Right ventricle myocardium superior (tissue), 1 donor: ENCODE measurements at regions not wholly inside any gene's neighbourhood (a gene's known extent, or its start where the extent isn't known, plus 50 kb on each side); places are given as distances from the start of the nearest gene placed in this dataset.
"Not testable (repeated sequence)": the region's sequence is repeated elsewhere in the genome, so short reads cannot be mapped to it uniquely, and the experiment has no call there.

Experiments
- ATAC-seq: fragments of 200-7000 bp; cut with Tn5 transposase; one replicate; pipeline ENCODE4 v1.9.1; 2020; ENCODE audit warnings: mild to moderate bottlenecking; ENCODE audit not compliant: poor library complexity
- DNase-seq: peaks from one replicate; pipeline ENCODE4 v3.0.0-alpha.2; 2020
- intact Hi-C: fragments of 100-400 bp; cut with DNase I; formaldehyde crosslinking; loops from one replicate; pipeline ENCODE4 v1.11.2; 2022
- donor health status: DM: no; HTN: yes; CAD: no; lungs with severe emphysema.

DNA sequence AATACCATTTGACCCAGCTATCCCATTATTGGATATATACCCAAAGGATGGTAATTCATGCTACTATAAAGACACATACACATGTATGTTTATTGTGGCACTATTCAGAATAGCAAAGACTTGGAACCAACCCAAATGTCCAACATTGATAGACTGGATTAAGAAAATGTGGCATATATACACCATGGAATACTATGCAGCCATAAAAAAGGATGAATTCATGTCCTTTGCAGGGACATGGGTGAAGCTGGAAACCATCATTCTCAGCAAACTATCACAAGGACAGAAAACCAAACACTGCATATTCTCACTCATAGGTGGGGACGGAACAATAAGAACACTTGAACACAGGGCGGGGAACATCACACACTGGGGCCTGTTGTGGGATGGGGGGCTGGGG, 431.4 kb downstream of the TFEC start:
- DNase-seq, ATAC-seq, intact Hi-C loops: not testable (repeated sequence)

DNA sequence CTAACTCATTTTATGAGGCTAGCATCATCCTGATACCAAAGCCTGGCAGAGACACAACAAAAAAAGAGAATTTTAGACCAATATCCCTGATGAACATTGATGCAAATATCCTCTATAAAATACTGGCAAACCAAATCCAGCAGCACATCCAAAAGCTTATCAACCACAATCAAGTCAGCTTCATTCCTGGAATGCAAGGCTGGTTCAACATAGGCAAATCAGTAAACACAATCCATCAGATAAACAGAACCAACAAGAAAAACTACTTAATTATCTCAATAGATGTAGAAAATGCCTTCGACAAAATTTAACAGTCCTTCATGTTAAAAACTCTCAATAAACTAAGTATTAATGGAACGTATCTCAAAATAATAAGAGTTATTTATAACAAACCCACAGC, 433.3 kb downstream of the TFEC start:
- DNase-seq, intact Hi-C loops, ATAC-seq: not testable (repeated sequence)

DNA sequence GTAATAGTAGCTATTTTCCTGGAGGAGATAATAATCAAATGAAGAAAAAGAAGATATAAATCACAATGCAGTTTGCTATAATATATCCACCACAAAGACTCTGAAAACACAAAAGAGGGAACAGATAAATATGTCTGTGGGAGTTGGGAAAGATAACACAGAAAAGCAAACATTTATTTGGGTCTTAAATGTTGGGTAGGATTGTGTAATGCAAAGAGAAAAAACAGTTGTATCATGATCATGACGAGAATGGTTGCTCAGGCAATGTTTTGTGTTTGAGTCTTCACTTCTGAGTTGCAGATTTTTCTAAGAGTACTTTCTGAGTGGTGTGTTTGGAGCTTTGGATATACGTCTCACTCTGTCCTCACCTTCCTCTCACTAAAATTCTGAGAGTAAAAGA, 437.5 kb downstream of the TFEC start:
- no peak for ATAC-seq
- intact Hi-C loops: no loop called here
- no peak for DNase-seq

DNA sequence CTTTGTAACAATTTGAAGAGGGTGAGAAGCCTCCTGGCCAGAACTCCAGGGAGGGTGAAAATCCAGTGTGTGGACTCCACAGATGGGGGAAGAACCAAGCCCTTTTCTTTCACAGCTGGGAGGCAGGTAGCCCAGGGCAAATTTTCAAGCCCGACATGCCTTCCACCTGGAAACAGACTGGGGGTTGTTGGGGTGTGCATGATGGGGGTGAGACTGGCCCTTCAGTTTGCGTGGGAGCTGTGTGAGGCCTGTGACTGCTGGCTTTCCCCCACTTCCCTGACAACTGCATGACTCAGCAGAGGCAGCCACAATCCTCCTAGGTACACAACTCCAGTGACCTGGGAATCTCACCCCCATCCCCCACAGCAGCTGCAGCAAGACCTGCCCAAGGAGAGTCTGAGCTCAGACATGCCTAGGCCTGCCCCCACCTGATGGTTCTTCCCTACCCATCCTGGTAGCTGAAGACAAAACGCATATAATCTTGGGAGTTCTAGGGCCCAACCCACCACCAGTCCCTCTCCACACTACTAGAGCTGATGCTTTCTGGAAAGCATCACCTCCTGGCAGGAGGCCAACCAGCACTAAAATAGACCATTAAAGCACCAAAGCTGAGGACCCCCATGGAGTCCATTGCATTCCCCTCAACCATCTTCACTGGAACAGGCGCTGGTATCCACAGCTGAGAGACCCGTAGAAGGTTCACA, 445.4 kb downstream of the TFEC start:
- no peak for DNase-seq

DNA sequence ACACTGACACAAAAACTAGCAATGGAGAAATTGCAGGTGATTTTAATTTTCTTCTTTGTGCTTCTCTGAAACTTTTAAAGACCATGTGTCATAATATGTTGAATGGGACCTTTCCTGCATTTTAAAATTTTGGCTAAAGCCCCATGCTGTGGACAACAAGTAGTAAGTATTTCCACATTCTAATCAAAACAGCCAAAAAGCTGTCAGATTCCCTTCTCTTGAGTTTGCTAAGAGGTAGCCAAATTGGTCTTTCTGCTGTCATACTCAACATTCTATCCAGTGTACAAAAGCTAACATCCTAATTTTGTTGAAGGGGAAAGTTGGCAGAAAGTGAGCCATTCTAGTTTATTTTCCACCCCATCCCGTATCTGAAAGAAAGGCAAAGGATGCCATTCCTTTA, 447.6 kb downstream of the TFEC start:
- intact Hi-C loops: no loop called here
- DNase-seq: no peak

More for the DNA sequence above, 445.4 kb downstream of the TFEC start:
- ATAC-seq: no peak
- intact Hi-C loops: no loop called here

DNA sequence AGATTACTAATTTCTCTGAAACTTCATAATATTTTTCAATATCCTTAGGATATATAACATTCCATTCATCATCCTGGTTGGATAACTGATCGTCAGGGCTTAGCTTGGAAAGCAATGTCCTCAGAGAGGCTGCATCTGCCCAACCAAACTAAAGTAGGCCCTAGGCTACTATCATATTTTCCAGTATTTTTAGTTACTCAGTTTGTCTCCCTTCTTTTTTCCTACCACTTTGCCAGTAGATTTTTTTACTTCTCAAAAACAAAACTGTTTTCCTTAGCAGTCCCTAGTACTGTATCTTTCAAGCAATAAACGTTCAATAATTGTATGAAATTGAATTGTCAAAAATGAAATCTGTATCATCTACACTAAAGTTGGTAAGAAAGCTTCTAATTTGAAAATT, 452.0 kb downstream of the TFEC start:
- intact Hi-C loops: no loop called here
- DNase-seq: no peak
- ATAC-seq: no peak

More for the DNA sequence above, 447.6 kb downstream of the TFEC start:
- no peak for ATAC-seq

DNA sequence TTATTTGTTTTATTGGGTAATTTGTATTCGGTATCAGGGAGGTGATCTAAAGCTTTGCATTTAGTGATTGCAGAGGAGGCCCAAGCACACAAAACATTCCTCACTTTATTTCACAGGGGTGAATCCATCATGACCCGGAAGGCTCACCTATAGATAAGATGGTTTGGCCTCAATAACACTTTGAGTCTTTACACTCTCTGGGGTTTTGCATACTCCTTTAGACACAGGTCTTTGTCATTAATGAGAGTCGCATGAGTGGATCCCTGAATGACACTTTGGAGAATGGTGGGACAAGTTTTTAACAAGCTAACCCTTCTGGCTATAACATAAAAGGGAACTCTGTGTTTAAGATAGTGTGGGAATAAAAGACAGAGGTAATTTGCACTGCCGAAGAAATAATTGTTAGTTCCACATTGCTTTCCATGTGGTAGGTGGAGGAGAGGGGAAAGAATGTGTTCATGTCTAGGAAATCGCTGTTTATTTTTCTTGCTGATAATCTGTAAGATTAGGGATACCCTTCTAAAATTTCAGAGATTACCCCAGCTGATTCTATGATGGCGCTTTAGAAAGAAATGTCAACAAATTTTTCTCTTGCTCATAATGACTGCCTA, 455.8 kb downstream of the TFEC start:
- no peak for ATAC-seq
- no peak for DNase-seq
- intact Hi-C loops: no loop called here

DNA sequence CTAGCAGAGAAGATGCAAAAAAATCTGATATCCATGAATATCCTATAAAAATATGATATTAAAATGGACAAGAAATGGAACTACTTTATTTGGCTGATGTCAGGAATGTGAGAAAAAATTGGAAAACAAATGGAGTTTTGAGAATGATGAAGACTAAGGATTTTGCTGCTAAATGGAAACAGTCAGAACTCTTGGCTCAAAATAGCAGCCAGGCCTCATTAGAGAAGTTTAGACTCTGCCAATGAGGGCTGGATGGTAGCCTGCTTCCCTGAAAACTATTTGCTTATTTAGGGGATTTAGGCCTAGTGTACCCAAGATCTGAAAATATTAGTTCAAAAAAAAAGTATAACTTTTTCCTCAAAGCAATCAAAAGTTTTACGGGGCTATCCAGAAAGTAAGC, 458.5 kb downstream of the TFEC start:
- intact Hi-C loops: no loop called here
- no peak for ATAC-seq

DNA sequence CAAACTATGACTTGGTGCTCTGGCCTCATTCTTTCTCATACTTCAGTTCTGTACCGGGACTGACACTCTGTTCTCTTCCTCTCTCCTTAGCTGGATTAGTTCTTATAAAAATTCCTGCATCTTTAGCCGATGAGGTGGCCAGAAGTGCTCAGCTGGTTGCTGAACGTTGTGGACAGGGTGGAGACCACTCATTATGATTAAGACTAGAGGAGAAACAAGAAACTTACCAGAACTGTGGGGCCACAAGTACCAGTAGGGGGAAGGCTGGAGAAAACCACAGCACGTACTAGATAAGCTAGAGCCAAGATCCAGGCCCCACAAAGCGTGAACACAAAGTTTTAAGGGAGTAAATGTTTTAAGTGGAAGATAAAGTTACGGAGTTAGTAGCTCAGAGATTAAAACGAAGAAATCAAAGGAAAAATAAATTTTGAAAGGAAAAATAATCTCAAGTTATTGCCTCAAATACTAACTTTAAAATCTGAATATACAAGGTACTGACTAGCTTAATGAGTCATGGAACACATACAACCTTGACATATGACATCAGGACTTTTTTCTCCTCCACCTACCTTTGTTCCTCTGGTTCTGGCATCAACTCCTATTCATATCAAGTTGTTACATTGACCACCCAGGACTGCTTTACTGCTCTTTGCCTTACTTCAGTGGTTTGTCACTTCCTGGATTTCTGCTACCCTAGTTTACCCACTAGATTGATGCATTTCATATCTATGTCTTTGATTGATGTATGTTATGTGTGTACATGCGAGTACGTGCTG, 469.0 kb downstream of the TFEC start:
- DNase-seq: no peak
- intact Hi-C loops: no loop called here
- no peak for ATAC-seq

More for the DNA sequence above, 458.5 kb downstream of the TFEC start:
- no peak for DNase-seq

DNA sequence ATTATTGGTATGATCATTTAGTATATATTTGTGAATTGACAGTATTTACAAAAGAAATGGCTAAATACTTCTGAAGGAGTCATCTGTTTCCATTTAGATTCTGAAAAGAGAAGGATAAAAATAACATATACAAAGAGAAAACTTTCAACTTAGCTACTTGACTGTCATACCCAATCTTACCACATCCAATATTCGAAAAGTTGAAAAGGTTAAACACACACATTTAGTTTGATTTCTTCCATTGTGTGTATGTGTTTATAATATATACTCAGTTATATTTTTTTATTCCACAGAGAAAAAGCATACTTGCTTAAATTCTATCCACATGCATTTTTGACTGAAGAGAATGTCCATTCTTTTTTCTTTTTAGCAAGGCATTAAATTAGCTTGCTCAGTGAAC, 470.7 kb downstream of the TFEC start:
- intact Hi-C loops: no loop called here
- ATAC-seq (no peak), DNase-seq (no peak)

DNA sequence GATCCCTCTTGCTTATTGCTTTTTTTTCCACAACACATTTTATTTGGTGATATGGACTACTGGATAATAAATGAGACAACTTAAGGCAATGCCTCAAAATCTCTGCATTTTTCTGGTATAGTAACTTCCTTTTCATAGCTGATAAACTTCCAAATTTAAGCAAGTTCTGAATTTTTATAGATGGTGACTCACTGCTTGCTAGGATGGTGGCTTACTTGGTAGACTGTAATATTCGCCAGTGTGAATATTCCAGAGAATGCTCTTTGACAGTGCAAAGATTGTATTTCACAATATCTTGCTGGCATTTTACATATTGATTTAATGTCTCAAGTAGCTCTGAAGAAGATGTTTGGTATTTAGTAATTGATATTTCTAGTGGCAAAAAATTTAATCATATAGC, 472.4 kb downstream of the TFEC start:
- intact Hi-C loops: no loop called here
- no peak for ATAC-seq
- no peak for DNase-seq

DNA sequence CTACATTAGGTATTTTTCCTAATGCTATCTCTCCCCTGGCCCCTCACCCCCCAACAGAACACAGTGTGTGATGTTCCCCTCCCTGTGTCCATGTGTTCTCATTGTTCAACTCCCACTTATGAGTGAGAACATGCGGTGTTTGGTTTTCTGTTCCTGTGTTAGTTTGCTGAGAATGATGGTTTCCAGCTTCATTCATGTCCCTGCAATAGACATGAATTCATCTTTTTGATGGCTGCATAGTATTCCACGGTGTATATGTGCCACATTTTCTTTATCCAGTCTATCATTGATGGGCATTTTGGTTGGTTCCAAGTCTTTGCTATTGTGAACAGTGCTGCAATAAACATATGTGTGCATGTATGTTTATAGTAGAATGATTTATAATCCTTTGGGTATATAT, 473.3 kb downstream of the TFEC start:
- DNase-seq, ATAC-seq, intact Hi-C loops: not testable (repeated sequence)

DNA sequence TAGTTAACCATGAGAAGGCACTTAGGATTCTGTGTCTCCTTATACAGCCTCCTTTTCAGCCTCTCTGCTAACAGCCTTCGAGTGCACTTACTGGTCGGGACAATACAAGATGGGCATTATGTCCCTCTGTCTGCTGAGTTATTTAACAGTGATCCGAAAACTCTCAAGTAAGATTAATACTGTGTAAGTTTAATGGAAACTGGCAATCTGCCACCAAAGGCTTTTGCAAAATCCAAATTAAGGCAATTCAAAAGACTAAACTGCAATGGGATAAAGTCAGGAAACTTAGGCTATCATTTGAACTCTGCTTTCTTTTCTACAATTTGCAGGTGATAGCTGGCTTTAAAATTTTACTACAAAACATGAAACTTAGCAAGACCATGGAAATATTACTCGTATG, 477.8 kb downstream of the TFEC start:
- intact Hi-C loops: no loop called here
- no peak for ATAC-seq
- DNase-seq: no peak

DNA sequence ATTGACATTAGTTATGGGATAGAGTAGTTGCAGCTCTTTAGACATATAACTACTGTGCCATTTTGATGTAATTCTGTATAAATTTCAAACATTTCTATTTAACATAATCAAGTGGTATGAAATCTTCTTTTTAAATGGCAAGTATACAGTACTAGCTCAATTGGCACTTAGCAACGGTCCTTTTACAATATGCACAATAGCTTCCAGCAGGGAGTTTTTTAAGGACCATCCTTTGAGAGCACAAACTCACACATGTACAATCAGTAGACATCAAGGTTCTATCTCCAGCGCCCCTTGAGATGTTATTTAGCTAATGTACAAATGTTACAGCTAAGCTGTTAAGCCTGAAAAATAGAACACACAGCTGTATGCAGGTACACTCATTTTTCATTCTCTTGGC, 480.7 kb downstream of the TFEC start:
- intact Hi-C loops: no loop called here
- no peak for DNase-seq
- ATAC-seq: no peak

DNA sequence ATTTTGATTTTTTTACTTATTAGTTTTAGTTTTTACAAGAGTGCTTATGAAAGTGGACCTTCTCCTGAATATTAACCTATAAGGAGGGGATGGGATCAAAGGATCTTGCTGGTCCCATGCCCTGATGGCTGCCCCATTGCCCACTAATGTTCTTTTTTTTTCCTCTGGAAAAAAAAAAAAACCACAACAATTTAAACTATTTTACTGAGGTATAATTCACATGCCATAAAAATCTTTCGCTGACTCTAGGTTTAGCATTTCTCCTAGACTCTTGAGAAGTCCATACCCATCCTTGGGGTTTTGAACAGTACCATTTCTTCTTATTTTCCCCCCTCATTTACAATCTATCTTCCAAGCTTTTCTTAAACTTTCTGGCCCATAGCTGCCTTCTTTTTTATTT, 481.8 kb downstream of the TFEC start:
- ATAC-seq: no peak
- no peak for DNase-seq
- intact Hi-C loops: no loop called here

DNA sequence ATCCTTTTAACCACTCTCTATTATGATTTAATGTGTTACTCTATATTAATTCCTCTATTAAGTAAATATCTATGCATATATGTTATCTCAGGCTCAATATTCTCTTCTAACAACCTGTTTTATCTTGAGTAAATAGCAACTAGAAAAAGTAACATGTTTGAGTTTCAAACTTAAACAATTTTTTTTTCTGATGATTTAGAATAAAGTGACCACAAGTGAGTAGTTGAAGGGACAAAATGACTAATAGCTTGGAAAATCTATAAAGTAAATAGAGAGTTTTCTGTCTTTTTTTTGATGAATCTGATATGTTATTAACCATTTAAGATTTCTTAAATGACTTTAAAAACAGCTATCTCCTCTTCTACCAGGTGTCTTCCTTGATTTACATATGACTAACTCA, 483.8 kb downstream of the TFEC start:
- ATAC-seq: no peak
- intact Hi-C loops: no loop called here

DNA sequence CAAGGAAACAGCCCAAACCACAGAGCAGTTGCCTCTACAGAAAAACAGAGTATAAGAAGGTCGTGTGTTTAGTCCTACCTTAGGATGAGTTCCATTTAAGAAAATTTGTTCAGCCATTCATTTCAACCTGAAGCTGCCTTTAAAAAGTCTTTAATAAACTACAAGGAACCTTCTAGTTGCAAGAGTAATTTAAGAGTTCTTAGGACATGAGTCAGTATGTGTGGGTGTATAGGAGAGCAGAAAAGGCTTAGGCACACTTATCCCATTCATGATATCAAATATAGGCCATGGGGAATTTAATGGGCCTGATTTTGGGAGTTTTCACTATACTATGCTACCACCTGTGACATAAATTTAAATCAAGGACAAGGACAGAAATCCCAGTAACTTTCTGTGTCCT, 496.8 kb downstream of the TFEC start:
- no peak for DNase-seq
- no peak for ATAC-seq
- intact Hi-C loops: no loop called here

More for the DNA sequence above, 483.8 kb downstream of the TFEC start:
- no peak for DNase-seq

DNA sequence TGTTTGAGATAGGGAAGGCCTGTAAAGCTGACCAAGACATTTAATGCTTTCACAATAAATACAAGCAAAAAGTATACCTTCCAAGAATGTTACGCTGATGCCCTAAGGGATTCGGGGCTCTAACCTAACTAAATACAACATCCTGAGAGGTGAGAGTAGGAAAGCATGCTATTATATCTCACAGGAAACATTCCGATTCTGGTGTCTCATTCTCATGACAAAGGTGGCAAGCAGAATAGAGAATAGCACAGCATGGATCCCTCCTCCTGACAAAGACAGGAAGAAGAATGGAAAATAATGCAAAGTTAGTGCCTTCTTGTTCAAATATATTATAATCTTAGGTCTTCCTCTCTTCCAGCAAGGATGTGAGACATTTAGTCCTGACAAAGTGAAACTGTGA, 504.3 kb downstream of the TFEC start:
- no peak for DNase-seq
- intact Hi-C loops: no loop called here
- no peak for ATAC-seq

DNA sequence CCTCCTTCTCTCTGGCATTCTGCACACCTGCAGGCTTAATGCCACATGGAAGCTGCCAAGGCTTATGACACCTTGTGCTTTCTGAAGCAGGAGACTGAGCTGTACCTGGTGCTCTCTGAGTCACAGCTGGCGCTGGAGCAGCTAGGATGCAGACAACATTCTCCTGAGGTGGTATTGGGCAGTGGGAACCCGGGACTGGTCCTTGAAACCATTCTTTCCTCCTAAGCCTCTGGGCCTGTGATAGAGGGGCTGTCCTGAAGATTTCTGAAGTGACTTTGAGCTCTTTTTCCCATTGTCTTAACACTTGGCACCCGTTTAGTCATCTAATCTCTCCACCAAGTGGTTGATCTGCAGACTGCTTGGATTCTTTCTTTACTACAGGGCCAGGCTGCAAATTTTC, 508.4 kb downstream of the TFEC start:
- intact Hi-C loops: no loop called here
- no peak for DNase-seq
- ATAC-seq: no peak

DNA sequence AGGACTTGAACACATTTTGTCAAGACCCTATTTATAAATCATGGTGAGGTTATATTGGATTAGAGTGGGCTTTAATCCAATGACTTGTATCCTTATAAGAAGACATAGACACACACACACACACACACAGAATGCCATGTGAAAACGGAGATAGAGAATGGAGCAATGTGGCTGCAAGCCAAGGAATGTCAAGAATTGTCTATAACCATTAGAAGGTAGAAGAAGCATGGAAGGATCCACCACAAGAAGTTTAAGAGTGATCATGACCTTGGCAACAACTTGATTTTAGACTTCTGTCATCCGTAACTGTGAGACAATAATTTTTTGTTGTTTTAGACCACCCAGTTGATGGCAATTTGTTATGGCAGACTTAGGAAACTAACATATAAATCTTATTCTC, 514.2 kb downstream of the TFEC start:
- no peak for DNase-seq
- ATAC-seq: no peak
- intact Hi-C loops: no loop called here
